HG02642 (cell line): ENCODE measurements at regions not wholly inside any gene's neighbourhood (a gene's known extent, or its start where the extent isn't known, plus 50 kb on each side); places are given as distances from the start of the nearest gene placed in this dataset.

Source experiments
- ATAC-seq: cut with Tn5 transposase; IDR thresholded peaks from one replicate; pipeline ENCODE4 v1.9.1; 2021; ENCODE audit warnings: mild to moderate bottlenecking; ENCODE audit not compliant: unreplicated experiment, poor library complexity

GRCh38 chr3:176505878-176506621 is 691.2 kb downstream of the TBL1XR1 start:
- ATAC-seq: no peak

- no peak for ATAC-seq
Observed at GRCh38 chr3:176491084-176491483, 706.2 kb downstream of the TBL1XR1 start.

- ATAC-seq: no peak
Observed at GRCh38 chr3:176490357-176490756, 706.9 kb downstream of the TBL1XR1 start.

GRCh38 chr3:176479248-176479647 is 718.0 kb downstream of the TBL1XR1 start:
- ATAC-seq: no peak

GRCh38 chr3:176469694-176470205 is 727.5 kb downstream of the TBL1XR1 start:
- ATAC-seq: no peak

GRCh38 chr3:176463610-176464009 is 733.7 kb downstream of the TBL1XR1 start:
- ATAC-seq: no peak

- ATAC-seq: no peak
Observed at GRCh38 chr3:176447369-176447768, 749.9 kb downstream of the TBL1XR1 start.

GRCh38 chr3:176442326-176442725 is 755.0 kb downstream of the TBL1XR1 start:
- no peak for ATAC-seq

GRCh38 chr3:176439729-176440128 is 757.6 kb downstream of the TBL1XR1 start:
- ATAC-seq: no peak

GRCh38 chr3:176431991-176432390 is 765.3 kb downstream of the TBL1XR1 start:
- ATAC-seq: no peak

- ATAC-seq: no peak
Observed at GRCh38 chr3:176431038-176431418, 766.3 kb downstream of the TBL1XR1 start.

GRCh38 chr3:176430244-176431037 is 766.8 kb downstream of the TBL1XR1 start:
- ATAC-seq: no peak

GRCh38 chr3:176428552-176428951 is 768.7 kb downstream of the TBL1XR1 start:
- no peak for ATAC-seq

GRCh38 chr3:176426371-176426770 is 770.9 kb downstream of the TBL1XR1 start:
- ATAC-seq: no peak

- ATAC-seq: no peak
Observed at GRCh38 chr3:176416870-176417269, 780.4 kb downstream of the TBL1XR1 start.

- ATAC-seq: no peak
Observed at GRCh38 chr3:176415661-176416295, 781.5 kb downstream of the TBL1XR1 start.

- no peak for ATAC-seq
Observed at GRCh38 chr3:176412771-176413170, 784.5 kb downstream of the TBL1XR1 start.

- ATAC-seq: no peak
Observed at GRCh38 chr3:176403531-176403930, 793.8 kb downstream of the TBL1XR1 start.

- no peak for ATAC-seq
Observed at GRCh38 chr3:176401211-176401610, 796.1 kb downstream of the TBL1XR1 start.

- ATAC-seq: no peak
Observed at GRCh38 chr3:176399193-176399592, 798.1 kb downstream of the TBL1XR1 start.

GRCh38 chr3:176395240-176395639 is 802.0 kb downstream of the TBL1XR1 start:
- ATAC-seq: no peak
